GM08714 (cell line): ENCODE measurements at regions not wholly inside any gene's neighbourhood (a gene's known extent, or its start where the extent isn't known, plus 50 kb on each side); places are given as distances from the start of the nearest gene placed in this dataset.

Experiments
- H3K4me3 ChIP-seq: fragments of 200-500 bp; sonication (Bioruptor generic); 2 replicates; pipeline ENCODE4 v1.5.1; 2014; ENCODE audit warnings: mild to moderate bottlenecking, low read length, inconsistent platforms
- ZNF274 ChIP-seq: IDR thresholded peaks from 2 replicates; pipeline ENCODE4 v1.6.1; 2012; ENCODE audit warnings: mild to moderate bottlenecking, low read depth, low read length

GRCh38 chr3:193754719-193755118 lies 161.7 kb downstream of the OPA1 start:
- no peak overlapping the region for H3K4me3 ChIP-seq

GRCh38 chr3:193756536-193756935 lies 163.5 kb downstream of the OPA1 start:
- H3K4me3 ChIP-seq: no peak overlapping the region
- TF ChIP-seq ZNF274: no peak

More at GRCh38 chr3:193754719-193755118, 161.7 kb downstream of the OPA1 start:
- no peak for TF ChIP-seq ZNF274

- TF ChIP-seq ZNF274: no peak
Measured at GRCh38 chr3:193757457-193757856, 164.4 kb downstream of the OPA1 start.

GRCh38 chr3:193761969-193762368 lies 169.0 kb downstream of the OPA1 start:
- no peak for TF ChIP-seq ZNF274
- H3K4me3 ChIP-seq: no peak overlapping the region

More at GRCh38 chr3:193757457-193757856, 164.4 kb downstream of the OPA1 start:
- no peak overlapping the region for H3K4me3 ChIP-seq

GRCh38 chr3:193762657-193763056 lies 169.6 kb downstream of the OPA1 start:
- TF ChIP-seq ZNF274: no peak
- H3K4me3 ChIP-seq: no peak overlapping the region

GRCh38 chr3:193764959-193765358 lies 172.0 kb downstream of the OPA1 start:
- no peak for TF ChIP-seq ZNF274
- no peak overlapping the region for H3K4me3 ChIP-seq

GRCh38 chr3:193767353-193768069 lies 174.5 kb downstream of the OPA1 start:
- H3K4me3 ChIP-seq: no peak overlapping the region
- no peak for TF ChIP-seq ZNF274

GRCh38 chr3:193768070-193768394 lies 175.0 kb downstream of the OPA1 start:
- TF ChIP-seq ZNF274: no peak

GRCh38 chr3:193769437-193769836 lies 176.4 kb downstream of the OPA1 start:
- TF ChIP-seq ZNF274: no peak
- no peak overlapping the region for H3K4me3 ChIP-seq

More at GRCh38 chr3:193768070-193768394, 175.0 kb downstream of the OPA1 start:
- no peak overlapping the region for H3K4me3 ChIP-seq

- no peak overlapping the region for H3K4me3 ChIP-seq
- no peak for TF ChIP-seq ZNF274
Measured at GRCh38 chr3:193771011-193771652, 178.1 kb downstream of the OPA1 start.

- H3K4me3 ChIP-seq: no peak overlapping the region
- no peak for TF ChIP-seq ZNF274
Measured at GRCh38 chr3:193771653-193772421, 178.8 kb downstream of the OPA1 start.

- H3K4me3 ChIP-seq: no peak overlapping the region
- TF ChIP-seq ZNF274: no peak
Measured at GRCh38 chr3:193772422-193772763, 179.4 kb downstream of the OPA1 start.

- no peak for TF ChIP-seq ZNF274
- H3K4me3 ChIP-seq: no peak overlapping the region
Measured at GRCh38 chr3:193773266-193774220, 180.5 kb downstream of the OPA1 start.

GRCh38 chr3:193774272-193774915 lies 181.4 kb downstream of the OPA1 start:
- no peak for TF ChIP-seq ZNF274
- no peak overlapping the region for H3K4me3 ChIP-seq
